Mammary epithelial cell (primary cell): ENCODE measurements at regions not wholly inside any gene's neighbourhood (a gene's known extent, or its start where the extent isn't known, plus 50 kb on each side); places are given as distances from the start of the nearest gene placed in this dataset.

Source experiments
- EZH2 ChIP-seq: IDR thresholded peaks from 2 replicates; pipeline ENCODE4 v1.6.1; 2012; ENCODE audit warnings: low read length, inconsistent platforms, borderline replicate concordance
- TF ChIP-seq, protein P1 (sequence below), 2 donors: IDR thresholded peaks in 1 of 2; conservative IDR thresholded peaks in 1 of 2; 2 replicates each; pipeline ENCODE4 v1.5.1; 2011 to 2012; ENCODE audit warnings: inconsistent platforms in 2 of 2, low read length in 2 of 2, mild to moderate bottlenecking in 2 of 2, control low read depth in 1 of 2, low read depth in 1 of 2; ENCODE audit not compliant: insufficient read depth in 1 of 2; ENCODE audit errors: extremely low read depth in 1 of 2

DNA sequence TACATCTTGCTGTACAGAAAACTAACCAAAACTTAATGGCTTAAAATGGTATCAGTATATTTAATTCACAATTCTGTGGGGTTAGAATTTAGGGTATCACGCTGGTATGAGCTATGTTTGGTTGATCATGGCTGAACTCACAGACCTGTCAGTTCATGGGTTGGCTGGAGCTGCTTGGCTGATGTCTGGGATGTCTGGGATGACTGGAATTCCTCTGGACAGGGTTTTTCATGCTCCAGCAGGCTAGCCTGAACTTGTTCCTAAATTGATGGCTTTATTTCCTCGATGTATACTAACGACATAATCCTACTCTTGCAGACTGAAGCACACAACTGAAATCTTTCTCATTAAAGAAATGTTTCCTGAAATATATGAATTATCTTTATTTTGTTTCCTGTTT is 338.9 kb upstream of the GBE1 start:
- TF ChIP-seq, protein P1, sequence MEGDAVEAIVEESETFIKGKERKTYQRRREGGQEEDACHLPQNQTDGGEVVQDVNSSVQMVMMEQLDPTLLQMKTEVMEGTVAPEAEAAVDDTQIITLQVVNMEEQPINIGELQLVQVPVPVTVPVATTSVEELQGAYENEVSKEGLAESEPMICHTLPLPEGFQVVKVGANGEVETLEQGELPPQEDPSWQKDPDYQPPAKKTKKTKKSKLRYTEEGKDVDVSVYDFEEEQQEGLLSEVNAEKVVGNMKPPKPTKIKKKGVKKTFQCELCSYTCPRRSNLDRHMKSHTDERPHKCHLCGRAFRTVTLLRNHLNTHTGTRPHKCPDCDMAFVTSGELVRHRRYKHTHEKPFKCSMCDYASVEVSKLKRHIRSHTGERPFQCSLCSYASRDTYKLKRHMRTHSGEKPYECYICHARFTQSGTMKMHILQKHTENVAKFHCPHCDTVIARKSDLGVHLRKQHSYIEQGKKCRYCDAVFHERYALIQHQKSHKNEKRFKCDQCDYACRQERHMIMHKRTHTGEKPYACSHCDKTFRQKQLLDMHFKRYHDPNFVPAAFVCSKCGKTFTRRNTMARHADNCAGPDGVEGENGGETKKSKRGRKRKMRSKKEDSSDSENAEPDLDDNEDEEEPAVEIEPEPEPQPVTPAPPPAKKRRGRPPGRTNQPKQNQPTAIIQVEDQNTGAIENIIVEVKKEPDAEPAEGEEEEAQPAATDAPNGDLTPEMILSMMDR (conservative IDR thresholded peaks at IDR 0.05 in 1 of 2, IDR thresholded peaks at IDR 0.05 in 1 of 2; ENCODE audit: extremely low read depth in 1 of 2, insufficient read depth in 1 of 2, low read depth in 1 of 2, low read length in 2 of 2), result no peak
- TF ChIP-seq EZH2, result no peak
